CD4-positive, alpha-beta T cell treated with Interleukin-17A for 4 hours (primary cell): ENCODE measurements at regions not wholly inside any gene's neighbourhood (a gene's known extent, or its start where the extent isn't known, plus 50 kb on each side); places are given as distances from the start of the nearest gene placed in this dataset.
"Not testable (repeated sequence)": the region's sequence is repeated elsewhere in the genome, so short reads cannot be mapped to it uniquely, and the experiment has no call there.

Experiments
- DNase-seq: peaks from one replicate; pipeline ENCODE4 v3.0.0-alpha.2; 2020; ENCODE audit warnings: mixed read lengths

DNA sequence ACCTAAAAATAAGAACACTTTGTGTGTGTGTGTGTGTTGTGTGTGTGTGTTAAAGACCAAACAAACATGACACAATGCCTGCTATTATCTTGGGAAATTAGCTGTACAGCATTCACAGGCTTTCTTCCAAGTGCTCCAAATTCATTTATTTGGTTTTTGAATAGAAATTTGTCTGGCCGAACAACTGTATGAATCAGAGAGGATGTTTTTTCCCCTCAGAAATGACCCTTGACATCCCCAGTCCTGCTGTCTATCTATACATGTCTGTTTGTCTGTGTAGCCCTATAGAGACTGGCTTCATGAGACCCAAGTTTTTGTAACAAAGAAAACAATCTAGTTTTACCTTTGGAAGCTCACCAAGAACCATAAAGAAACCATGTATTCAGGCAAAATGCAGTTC lies 549.8 kb downstream of the NSUN3 start:
- no peak for DNase-seq

DNA sequence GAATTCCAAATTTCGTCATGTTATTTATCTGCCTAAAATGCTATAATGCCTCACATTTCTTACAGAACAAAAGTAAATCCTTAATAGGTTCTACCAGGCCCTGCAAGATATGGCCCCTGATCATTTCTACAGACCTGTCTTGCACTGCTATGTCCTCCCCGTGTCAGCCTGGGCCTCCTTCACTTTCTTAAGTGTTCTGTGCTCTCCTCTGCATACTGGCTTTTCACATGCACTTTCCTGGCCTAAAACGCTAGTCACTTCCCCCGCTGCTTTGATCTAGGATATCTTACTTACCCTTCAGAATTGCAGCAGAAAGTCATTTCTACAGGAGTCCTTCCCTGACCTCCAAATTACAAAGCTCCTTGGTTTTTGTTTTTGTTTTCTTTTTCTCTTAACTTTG lies 551.3 kb downstream of the NSUN3 start:
- no peak for DNase-seq

DNA sequence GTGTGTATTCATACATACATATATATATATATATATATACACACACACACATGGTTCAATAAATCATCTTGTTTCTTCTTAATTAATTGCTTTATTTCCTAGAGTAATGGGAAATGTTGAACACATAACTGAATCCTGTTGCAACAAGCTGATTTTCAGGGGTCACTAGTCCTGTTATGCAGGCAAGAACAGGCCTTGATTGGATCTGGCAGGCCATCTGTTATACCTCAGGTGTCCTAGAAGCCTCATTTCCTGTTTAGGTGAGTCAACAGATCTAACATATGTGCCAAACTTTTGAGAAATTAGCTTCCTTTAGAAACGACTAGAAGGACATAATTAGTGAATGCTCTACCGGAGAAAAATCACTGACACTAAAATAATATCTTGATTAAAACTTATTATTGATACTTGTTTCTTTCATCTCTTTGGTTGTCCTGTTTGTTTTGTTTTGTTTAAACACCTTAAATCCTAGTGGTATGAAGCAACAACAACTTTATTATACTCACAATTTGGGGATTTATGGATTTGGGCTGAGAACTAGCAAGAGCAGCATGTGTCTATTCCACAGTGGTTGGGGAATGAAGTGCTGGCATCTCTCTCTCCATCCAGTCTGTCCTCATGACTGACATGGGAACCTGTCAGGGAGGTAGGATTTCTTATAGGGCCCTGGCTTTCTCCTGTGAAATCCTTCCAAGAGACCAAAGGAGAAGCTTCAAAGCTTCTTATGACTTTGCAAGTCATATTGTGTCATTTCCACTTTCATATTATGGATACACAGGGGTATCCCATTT lies 552.6 kb downstream of the NSUN3 start:
- DNase-seq: no peak

DNA sequence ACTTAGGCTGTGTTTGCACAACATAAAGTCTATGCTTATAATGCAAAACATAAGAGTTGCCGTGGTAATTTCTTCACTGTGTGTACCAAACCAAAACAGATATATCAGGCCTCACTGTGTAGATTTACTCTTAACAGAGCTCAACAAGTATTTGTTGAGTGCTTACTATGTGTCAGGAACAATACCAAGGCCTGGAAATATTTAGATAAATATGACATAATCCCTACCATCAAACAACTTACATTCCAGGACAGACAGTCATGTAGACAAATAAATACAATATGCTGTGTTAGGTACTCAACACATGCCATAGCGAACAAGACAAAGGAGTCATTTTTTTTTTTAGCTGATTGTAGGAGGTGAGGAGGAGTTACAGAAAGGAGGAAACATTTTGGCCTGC lies 554.0 kb downstream of the NSUN3 start:
- no peak for DNase-seq

DNA sequence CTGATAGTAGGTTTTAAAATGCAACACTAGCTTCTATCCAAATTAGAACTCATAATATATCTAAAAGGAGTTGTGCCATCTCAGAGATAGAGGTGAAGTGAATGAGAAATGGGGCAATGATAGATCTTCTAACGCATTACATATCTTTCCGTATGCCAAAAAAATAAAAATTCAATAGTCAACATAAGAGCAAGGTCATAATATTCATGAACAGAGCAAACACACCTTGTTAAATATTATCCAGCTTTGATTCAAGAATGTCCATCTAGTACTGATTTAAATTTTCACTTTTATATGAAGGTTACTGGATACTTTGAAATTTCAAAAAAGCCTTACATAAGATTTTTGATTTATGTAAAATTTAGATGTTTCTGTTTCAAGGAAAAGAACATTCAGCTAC lies 554.5 kb downstream of the NSUN3 start:
- DNase-seq: no peak

DNA sequence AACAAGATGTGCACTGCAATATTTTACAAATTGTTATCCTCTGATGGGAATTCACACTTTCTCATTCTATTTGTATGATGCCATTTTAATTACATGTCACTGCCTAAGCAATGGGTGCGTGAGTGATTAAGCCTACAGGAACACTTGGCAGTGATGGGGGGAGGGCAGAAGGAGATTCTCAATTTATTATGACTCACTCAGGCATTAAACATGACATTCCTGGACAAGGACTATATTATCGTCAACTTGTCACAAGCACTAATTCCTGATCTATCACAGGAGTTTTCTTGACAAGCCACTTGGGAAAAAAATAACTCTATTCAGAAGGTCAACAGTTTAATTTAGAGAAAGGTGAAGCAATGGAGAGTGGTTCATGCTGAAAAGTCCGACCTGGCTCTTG lies 556.8 kb downstream of the NSUN3 start:
- no peak for DNase-seq

DNA sequence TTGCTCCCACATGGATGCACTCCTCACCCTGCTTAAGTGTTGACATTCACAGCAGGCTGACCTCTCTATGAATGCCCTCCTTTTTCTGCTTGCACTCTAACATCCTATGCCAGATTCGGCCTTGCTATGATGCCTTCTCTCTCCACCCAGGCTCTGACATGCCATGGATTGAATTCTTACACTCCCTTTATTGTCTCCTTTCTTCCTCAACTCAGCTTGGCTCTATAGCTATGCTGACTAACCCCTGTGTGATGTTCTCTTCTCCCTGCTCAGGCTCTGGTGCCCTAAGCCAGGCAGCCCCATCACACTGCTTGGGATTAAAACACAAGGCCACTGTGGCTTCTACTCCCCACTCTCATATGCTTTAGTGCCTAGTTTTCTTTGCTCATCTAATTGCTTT lies 563.7 kb downstream of the NSUN3 start:
- DNase-seq: no peak

DNA sequence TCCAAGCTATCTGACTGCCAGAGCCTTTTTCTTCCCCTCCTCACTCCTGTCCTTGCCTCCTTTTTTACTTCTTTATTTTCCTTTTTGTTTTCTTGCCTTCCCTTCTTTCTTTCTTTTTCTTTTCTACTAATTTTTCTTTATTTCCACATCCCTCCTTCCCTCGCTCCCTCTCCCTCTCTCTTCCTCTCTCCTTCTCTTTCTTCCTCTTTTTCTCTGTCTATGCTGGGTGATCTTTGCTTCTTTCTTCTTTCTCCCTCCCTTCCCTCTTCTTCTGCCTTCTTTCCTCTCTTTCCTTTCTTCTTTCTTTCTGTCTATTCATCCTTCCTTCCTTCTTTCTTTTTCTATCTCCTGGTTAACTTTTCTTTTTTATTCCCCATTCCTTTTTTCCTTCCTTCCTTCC lies 564.8 kb downstream of the NSUN3 start:
- no peak for DNase-seq

DNA sequence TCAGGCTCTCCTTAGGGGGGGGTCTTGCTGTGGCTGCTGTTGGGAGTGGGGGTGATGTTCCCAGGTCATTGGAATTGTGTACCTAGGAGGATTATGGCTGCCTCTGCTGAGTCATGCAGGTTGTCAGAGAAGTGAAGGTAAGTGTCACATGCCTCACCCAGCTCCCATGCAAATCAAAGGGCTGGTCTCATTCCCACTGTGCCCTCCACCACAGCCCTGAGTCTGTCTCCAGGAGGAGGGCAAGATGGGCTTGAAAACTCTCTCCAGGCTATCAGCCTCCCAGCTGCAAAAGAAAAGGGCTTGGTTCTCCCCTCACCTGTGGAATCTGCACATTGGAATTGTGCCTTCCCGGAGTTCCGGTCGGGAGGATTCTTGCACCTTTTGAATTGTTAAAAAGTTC lies 580.5 kb downstream of the NSUN3 start:
- no peak for DNase-seq

DNA sequence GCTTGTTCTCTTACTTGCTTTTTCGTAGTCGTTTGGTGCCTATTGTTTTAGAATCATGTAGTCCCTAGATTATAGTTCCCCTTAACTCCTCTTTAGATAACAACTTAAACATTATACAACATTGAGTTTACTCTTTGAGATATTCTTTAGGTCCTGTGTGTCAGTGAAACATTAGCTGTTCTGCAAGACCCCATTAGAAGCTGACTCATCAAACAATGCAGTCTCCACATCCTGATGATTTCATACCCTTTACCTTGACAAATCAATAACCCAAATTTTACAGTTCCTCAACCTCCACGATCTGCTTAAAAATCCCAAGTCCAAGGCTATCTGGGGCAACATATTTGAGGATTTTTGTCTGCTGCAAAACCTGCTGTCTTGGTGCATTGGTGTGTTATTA lies 582.9 kb downstream of the NSUN3 start:
- no peak for DNase-seq

DNA sequence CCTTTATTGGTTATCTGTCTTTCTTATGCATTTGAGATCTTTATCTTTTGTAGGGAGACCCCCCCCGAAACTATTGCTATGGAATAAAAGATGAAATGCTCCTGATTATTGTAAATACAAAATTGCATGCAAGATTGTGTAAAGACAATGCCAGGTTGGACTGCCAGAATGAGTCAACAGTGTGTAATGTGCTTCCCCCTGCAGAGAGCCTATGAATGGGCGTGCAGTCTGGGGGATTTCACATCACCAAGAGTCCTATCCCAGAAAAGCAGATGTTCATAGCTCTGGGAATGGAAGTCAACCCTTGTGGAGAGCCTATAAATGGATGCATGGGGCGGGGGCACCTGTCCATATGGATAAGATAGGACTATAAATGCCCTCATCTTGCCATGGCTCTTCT lies 584.3 kb downstream of the NSUN3 start:
- DNase-seq: no peak

DNA sequence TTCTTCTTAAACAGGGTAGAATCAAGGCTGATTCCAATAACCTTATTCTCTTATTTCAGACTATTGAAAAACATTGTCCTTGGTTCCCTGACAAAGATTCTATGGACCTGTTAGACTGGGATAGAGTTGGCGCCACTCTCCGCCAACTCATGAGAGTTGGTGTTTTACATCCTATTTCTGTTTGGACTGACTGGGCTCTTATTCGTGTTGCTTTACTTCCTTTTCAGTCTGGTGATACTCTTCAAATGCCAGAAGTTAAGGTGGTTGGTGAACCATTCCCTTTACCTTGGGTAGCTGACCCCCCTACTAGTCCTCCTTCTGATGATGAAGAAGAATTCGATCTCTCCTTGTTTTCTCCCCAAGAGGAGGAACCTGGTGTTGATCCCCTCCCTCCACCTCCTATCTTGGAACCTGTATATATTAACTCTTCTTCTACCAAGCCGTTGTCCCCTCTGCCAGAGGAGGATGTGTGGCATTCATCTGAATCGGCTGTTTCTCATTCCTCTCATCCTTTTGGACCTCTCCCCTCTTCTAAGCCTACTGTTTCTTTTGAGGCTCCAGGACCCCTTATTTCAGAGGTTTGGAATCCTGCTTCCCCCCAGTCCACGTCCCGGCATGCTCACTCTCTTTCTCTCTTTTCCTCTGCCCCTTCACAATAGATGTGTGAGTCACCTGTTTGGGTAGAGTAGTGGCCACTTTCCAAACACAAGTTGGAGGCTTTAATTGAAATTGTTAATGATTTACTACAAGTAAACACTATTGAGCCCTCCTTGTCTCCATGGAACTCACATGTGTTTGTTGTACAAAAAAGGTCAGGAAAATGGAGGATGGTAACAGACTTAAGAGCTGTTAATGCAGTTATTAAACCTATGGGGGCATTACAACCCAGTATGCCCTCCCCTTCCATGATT lies 585.7 kb downstream of the NSUN3 start:
- DNase-seq: not testable (repeated sequence)

DNA sequence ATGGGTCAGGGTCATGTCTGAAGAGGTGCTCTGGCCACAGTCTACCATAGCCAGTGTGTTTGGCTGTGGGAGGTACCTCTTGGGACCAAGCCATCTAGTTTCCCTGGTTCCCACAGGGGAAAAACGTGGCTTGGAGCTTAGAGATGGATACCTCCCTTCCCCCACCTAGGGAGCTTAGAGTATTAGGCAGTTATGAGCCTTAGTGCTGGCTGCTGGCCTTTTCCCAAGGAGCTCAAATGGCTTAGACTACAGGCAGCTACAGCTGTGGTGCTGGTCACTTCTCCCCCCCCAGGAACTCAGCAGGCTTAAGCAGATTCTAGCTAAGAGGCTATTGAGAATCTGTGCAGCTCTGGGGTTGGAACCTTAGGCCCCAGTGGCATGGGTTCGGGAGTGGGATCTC lies 591.2 kb downstream of the NSUN3 start:
- no peak for DNase-seq

DNA sequence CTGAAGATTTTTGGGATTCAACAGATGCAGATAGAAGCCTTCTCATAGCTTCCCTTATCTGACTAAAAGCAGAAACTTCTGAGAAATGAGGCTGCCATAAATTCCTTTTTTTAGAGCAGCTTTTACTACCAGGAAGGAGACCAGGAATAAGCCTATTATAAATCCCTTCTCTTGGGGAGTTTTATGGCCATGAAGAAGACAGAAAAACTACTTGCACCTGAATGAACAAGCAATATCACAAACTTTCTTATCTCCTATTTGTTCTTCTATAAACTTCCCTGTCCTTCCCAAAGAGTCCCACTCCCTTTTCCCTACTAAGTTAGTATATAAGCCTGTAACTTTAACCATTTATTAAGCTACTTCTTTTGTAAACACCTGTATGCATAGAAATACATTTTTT lies 603.1 kb downstream of the NSUN3 start:
- DNase-seq: no peak

DNA sequence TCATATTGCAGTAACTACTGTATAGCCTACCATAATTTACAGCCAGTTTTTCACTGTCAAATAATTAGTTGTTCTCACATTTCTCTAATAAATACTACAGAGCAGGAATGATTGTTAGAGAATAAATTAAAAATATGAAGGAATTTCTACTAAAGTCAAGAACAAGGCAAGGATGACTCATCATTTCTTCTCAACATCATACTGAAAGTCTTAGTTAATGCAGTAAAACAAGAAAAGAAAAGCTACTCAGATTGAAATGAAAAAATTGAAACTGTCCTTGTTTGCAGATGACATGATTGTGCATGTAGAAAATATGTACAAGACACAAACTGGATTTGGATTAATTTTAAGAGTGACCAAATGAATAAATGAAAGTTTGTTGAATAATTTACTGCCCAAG lies 608.2 kb downstream of the NSUN3 start:
- DNase-seq: no peak

DNA sequence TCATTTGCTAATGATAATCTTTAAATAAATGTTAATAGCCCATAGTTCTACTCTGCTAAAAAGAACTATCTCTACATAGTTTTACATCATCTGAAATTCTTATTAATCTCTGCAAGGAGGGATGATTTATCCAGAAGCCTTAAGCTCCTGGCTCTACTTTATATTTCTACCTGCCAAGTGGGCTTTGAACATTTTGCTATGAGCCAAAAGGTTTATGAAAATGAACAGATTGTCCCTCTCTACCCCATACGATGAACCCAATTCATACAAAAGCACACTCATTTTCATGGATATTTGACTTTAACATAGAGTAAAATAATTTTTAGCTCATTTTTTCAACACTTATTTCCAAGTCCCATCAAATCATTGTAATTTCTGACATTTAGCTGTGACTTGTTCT lies 611.0 kb downstream of the NSUN3 start:
- no peak for DNase-seq

DNA sequence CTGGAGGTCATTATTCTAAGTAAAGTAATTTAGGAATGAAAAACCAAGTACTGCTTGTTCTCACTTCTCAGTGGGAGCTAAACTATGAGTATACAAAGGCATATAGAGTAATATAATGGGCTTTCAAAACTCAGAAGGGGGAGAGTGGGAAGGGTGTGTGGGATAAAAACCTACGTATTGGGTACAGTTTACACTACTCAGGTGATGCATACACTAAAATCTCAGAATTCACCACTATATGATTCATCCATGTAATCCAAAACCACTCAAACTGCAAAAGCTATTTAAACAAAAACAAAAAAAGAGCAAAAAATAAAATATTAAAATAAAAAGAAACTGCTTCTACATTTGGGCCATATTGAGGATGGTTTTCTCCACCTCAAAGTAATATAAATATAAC lies 623.3 kb downstream of the NSUN3 start:
- no peak for DNase-seq

DNA sequence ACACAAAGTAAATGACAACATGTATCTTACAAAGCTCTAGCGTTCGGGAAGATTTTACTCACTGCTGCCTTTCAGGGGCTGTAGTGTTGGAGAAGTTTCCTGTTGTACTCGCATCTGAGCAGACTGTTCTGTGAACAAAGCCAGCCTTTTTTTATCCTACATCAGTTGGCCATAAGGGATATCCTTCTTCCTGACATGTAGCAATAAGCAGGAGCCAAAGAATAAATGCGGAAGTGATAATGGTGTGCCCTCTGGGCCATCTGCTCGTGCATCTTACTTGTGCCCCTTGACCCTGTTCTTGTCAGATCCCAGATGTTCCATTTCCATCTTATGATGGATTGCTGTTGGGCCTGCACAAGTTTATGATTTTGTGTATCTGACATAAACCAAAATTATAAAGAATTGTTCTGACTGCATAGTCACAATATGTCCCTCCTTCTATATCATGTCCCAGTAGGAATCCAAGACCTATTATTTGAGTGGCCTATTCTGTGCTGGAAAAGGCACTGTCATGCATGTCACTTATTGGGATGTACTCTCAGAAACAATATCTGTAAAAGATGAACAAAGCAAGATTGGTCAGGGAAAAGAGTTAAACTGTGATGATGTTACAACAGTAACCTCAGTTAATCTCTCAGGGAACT lies 631.3 kb downstream of the NSUN3 start:
- DNase-seq: no peak

DNA sequence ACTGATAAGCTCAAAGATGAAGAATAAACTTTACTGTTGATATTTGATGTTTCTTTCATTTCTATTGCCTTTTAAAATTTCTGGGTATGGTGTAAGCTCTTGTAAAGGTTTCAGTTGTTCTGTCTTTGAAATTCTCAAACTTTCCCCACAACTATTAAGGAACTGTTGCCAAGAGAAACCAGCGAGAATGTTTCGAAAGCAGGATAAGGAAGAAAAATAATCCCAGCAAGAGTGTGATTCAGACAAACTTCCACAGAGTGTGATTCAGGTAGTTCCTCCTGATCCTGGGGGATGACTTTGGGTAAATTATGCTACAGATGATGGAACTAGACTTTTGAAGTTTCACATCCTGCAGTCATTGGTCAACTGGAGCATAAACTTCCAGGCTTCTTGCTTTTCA lies 632.0 kb downstream of the NSUN3 start:
- no peak for DNase-seq

DNA sequence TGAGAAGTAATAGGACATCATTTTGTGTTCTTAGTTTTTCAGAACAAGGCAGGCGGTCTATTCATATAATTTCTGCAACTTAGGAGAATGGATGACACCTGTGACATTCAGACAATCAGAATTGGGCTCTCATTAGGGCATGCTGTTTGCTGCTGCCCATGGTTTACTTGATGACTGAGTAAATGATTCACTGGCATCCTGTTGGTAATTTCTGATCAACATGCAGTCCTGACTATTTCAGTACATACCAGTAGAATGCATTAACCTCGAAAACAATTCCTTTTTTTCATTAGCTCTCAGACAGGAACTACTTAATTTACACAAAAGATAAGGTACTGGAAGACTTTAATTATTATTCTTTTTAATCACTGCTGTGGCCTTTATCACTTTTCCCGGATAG lies 641.6 kb downstream of the NSUN3 start:
- no peak for DNase-seq

DNA sequence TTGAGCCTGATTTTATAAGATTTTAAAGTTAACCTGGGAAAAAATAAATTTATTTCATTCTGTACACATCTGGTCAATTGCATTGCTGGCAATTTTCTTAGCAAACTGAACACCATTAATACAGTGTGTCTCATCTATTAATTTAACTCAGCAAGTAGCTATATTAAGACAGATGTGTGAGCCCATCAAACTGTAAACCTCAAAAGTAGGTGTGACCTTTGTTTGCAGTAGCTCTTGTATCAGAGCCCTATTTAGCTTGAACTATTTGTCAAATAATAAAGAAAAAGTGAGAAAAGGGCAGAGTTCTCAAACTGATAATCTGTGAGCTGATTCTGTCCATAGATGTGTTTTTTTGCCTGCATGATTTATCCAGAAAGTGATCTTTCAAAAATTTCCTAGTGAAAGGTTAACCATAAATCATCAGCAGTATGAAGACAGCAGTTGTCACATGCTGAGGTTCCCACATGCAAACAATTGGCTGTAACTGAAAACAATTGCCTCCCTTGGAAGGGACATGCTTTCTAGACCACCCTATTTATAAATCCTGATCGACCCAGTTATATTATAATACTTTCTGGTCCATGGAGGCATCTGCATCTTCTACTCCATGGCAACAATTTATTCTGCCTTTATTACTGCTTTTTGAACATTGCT lies 646.5 kb downstream of the NSUN3 start:
- no peak for DNase-seq

DNA sequence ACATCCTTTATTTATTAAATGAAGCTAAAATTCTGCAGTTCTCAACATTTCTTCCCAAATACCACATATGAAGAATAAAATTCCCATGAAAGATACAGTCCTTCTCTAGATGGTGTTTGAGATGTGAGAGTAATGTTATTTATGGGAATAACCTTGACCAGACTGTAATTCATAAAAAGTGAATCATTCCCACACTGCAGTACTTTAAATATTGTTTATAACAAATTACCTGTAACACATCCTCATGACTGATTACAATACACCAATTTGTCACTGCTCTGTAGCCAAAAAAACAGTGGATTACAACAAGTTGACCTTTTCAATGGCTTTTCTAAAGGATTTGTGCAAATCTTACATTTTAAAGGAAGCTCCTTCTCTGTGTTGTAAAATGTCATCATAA lies 651.3 kb downstream of the NSUN3 start:
- DNase-seq: no peak

DNA sequence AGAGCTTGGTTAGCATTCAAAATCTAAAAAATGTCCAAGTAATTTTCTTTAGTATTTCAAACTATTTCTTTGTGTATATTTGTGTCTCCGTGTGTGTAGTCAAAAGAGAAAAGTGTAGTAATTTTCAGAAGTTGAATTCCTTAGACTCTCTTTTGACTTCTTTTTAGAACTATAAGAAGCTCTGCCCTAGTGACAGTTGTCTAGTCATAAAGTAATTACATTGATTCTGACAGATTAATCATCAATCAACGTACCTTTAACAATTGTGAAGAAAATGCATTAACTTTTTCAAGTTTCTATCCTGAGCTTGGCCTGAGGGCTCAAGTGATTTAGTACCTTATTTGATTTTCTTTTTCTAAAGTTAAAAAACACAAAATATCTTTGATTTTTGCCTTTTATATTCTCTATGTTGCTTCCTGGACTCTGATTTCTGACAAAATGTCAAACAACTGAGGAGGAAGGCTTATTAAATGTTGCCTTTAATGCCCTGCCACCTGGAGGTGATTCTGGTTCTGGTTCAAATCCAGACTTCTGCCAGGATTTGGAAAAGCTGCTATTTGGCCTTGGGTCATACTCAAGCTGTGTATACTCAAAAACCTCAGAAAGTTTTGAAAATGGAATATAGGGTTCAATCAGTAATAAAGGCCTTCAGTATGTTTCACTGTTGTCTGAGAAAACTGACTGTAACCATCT lies 653.6 kb downstream of the NSUN3 start:
- no peak for DNase-seq
